GM18505 (cell line): ENCODE measurements at regions not wholly inside any gene's neighbourhood (a gene's known extent, or its start where the extent isn't known, plus 50 kb on each side); places are given as distances from the start of the nearest gene placed in this dataset.
"Not testable (repeated sequence)": the region's sequence is repeated elsewhere in the genome, so short reads cannot be mapped to it uniquely, and the experiment has no call there.

Source experiments
- ATAC-seq: cut with Tn5 transposase; IDR thresholded peaks from one replicate; pipeline ENCODE4 v1.9.1; 2021; ENCODE audit not compliant: unreplicated experiment
- POLR2A ChIP-seq: IDR thresholded peaks from 4 replicates; pipeline ENCODE4 v1.6.1; 2011; ENCODE audit warnings: borderline replicate concordance; ENCODE audit not compliant: insufficient read depth, insufficient read length; ENCODE audit errors: extremely low read depth

DNA sequence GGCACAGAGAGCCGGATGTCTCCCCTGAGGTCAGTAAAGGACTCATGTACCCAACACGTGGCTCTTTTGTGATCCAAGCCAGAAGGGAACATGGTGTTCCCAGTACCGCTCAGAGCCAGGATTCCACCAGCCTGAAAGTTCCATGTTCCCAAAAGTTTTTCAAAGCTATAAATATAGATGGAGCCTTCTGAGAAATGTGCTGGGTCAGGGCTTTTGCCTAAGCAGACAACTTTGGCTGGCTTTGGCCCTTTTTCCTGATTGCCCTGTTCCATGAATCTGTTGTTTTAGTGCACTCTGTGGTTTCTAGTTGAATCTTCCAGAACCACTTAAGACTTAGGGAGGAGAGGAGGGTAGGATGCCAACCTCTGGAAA is 128.5 kb upstream of the HS3ST2 start:
- no peak for TF ChIP-seq POLR2A
- ATAC-seq, result no peak

DNA sequence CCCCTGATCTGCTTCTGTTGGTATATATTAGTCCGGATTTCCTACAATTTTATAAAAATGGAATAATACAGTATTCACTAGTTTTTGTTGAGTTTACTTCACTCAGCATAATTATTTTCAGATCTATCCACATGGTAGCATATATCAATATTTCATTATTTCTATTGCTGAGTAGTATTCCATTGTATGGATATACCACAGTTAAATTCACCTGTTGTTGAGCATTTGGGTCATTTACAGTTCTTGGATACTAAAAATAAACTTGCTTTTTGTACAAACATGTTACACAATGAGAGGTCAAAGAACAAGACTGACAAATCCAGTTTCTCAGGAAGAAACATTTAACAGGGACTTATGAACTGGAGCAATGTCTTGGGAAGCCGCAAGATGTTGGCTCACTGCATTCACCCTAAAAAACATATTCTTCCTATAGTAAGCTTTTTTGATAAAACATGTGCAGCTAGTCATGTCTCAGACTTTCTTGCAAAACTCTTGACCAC is 126.9 kb upstream of the HS3ST2 start:
- no peak for TF ChIP-seq POLR2A
- ATAC-seq, result no peak

DNA sequence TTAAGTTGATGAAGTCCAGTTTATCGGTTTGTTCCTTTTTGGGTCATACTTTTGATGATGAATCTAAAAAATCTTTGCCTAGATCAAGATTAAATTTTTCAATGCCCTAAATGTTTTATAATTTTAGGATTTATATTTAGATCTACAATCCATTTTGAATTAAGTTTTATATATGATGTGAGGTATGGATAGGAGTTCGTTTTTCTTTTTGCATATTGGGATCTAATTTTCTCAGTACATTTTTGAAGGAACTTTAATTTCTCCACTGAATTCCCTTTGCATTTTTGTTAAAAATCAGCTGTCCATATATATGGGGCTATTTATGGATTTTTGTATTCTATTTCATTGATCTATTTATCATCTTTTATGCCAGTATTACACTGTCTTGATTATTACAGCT is 125.5 kb upstream of the HS3ST2 start:
- no peak for ATAC-seq
- no peak for TF ChIP-seq POLR2A

DNA sequence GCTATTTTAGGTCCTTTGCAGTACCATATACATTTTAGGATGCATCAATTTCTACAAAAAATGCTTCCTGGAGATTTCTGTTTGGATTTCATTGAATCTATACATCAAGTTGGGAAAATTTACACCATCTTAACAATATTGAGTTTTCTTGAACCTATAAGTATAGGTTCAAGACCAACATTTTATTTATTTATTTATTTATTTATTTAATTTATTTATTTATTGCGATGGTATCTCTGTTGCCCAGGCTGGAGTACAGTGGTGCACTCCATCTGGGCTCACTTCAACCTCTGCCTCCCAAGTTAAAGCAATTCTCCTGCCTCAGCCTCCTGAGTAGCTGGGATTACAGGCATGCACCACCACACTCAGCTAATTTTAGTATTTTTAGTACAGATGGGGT is 125.0 kb upstream of the HS3ST2 start:
- no peak for TF ChIP-seq POLR2A
- ATAC-seq, result no peak

DNA sequence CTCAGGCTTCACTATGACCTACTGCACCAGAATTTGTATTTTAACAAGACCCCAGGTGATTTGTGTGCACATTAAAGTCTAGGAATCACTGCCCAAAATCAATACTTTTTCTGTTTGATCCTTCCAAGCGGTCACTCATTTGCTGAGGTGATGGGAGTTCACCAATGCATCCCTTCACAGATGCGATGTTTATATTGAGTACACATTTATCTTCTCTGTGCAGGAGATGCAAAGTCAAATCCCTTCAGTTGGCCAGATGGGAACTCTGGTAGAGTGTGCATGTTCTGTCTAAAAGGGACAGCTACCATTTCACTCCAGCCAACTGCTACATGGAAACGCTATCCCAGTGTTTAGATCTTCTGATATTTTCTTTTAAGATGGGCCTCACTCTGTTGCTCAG is 122.6 kb upstream of the HS3ST2 start:
- TF ChIP-seq POLR2A, result no peak
- ATAC-seq, result no peak

DNA sequence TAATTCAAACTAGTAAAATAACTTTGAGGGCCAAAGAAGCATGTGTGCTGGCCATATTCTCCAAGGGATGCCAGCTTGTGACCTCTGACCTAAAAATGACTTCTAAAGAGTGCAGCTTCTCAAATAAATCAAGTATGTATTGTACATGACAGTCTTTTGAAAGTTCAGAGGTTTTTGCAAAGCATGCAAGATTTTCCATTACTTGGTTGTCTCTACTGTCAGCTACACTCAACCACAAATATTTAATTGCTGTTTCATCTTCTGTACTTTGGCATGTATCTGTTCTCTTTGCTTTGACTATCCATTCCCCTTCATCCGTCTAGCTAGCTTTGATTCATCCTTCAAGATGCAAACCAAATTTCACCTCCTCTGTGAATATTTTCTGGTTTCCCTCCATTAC is 121.9 kb upstream of the HS3ST2 start:
- no peak for ATAC-seq
- no peak for TF ChIP-seq POLR2A

DNA sequence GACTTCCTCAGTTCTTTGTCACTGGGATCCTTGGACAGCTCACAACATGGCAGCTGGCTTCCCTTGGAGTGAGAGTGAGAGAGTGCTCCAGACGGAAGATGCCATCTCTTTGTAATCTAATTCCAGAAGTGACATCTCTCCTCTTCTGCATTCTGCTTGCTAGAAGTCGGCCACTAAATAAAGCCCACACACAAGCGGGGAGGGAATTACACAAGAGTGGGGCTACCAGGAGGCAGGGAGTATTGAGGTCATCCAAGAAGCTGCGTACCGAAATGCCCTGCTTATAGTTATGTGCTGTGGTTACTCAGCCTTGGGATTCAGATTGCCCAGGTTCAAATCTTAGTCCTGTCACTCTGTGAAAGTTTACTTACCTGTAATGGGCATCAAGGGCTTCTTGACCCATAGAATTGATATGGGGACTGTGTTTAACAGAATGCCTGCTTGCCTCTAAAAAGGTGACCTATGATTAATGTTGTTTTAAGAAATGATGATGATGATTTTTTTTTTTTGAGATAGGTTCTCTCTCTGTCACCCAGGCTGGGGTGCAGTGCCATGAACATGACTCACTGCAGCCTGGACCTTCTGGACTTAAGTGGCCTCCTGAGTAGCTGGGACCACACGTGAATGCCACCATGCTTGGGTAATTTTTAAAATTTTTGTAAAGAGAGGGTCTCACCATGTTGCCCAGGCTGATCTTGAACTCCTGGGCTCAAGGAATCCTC is 120.9 kb upstream of the HS3ST2 start:
- no peak for ATAC-seq

DNA sequence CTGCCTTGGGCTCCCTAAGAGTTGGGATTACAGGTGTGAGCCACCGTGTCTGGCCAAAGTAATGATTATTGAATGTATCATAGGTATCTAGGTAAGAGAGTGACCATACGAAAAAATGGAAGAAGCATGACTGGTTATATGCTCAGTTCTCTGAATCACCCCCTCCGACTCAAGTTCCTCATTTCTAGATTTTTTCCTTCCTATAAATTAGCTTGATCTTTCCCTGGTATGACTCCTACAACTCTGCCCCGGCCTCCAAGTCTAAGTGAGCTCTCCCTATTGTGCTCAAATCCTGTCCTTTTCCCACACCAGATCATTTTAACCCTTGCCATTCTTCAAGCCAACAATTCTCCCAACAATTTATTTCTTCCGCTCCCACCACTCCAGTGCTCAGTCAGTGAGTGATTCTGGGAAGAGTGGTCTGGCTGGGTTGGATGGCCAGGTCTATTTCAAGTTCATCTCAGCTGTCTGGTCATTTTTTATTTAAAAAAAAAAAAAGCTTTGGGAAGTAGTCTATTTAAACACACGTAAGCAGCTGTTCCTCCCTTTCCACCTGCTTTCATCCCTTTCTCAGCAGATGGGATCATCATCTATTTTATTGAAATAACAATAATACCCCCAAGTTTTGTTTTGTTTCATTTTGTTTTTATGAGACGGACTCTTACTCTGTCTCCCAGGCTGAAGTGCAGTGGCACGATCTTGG is 120.2 kb upstream of the HS3ST2 start:
- no peak for ATAC-seq
- TF ChIP-seq POLR2A, result no peak

More for the DNA sequence above, 120.9 kb upstream of the HS3ST2 start:
- no peak for TF ChIP-seq POLR2A

DNA sequence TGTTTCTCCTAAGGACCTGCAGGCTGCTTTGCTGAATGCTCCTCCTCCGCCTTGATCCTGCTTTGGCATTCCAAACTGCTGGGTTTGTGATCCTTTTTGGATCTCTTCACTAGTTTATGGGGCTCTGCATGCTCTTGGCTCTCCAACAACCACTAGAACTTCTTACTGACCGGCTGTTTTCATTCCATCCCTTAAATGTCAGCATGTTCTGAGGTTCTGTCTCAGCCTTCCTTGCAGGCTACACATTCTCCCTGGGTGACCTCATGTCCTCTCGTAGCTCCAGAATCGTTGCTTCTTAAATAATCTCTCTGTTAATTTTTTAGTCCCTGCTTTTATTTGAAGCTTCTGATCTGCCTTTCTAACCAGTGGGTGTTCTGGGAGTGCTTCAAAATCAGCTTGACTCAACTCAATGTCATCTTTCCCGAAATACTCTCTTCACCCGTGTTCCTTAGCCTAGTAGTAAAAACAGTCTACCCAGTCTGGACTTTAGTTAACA is 119.0 kb upstream of the HS3ST2 start:
- ATAC-seq, result no peak
- no peak for TF ChIP-seq POLR2A

DNA sequence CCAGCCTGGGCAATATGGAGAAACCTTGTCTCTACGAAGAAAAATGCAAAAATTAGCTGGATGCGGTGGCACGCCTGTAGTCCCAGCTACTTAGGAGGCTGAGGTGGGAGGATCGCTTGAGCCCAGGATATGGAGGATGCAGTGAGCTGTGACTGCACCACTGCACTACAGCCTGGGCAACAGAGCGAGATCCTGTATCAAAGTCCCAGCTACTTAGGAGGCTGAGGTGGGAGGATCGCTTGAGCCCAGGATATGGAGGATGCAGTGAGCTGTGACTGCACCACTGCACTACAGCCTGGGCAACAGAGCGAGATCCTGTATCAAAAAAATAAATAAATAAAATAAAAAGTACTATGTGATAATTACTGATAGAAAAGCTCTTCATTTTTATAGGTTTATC is 118.2 kb upstream of the HS3ST2 start:
- not testable (repeated sequence) for ATAC-seq

DNA sequence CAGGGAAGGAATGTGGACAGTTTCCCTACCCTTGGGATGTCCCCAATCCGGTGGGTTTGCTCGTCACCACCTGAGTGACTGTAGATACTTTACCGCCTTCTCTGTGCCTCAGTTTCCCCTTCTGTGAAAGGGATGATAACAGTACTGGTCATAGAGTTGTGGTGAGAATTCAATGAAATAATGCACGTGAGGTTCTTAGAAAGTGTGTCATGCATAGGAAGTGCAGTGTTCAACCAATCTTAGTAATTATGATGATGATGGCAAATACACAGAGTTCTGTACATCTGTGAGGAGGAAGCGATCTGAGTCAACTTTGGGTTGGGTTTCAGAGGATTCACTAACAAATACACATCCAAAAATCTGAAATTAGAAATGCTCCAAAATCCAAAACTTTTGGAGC is 114.6 kb upstream of the HS3ST2 start:
- no peak for TF ChIP-seq POLR2A
- ATAC-seq, result no peak

DNA sequence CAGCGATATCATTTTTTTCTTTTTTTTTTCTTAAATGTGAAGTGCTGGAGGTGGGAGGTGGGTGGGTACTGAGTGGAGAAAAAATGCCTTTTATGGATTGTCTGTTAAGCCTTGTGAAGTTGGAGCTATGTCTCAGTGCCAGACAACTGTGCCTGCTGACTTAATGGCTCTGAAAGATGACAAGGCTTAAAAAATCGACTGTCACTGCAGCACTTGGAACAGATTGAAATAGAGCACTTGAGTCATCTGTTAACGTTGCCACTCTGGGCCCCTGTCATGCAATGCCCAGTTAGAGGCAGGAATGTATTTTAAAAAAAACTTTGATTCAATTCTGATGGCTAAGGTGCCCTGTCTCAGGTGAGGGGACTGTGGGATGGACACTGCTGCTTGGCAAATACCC is 108.2 kb upstream of the HS3ST2 start:
- TF ChIP-seq POLR2A, result no peak
- ATAC-seq, result no peak

DNA sequence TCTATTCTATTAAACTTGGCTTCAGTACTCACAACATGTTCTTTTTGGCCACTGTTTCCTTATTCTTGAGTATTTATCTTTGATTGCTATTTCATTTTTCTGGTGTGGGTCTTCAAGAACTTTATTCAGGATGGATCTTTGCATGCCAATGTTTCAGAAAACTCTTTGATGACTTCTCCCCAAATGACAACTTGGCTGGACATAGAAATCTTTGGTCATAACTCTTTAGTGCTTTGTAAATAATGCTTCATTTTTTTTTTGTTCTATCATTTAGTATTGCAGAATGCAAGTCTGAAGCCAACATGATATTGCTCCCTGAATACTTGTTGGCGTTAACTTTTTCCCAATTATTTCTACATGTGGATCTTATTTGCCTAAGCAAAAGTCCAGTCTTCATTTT is 103.6 kb upstream of the HS3ST2 start:
- ATAC-seq, result no peak
- no peak for TF ChIP-seq POLR2A

DNA sequence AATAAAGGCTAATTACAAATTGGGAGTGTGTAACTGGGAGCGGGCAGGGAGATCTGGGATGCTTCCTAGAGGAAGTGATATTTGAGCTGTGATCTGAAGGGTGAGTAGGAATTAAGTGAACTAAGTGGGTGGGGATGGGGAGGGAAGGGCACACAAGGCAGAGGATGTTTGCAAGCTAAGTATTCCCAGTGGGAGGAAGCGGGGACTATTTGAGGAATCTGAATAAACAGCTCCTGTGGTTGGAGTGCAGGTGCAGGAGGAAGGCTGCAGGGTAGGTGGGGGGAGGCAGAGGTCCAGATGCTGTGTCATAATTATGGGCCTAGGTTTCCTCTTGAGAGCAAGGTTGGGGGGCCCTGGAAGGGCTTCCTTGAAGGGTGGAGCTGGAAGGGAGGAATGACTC is 102.1 kb upstream of the HS3ST2 start:
- no peak for ATAC-seq
- no peak for TF ChIP-seq POLR2A
